Skeletal muscle satellite cell (primary cell): ENCODE measurements at regions not wholly inside any gene's neighbourhood (a gene's known extent, or its start where the extent isn't known, plus 50 kb on each side); places are given as distances from the start of the nearest gene placed in this dataset.
A peak's percentile ranks its signal among the peaks of the same experiment; 100 is the strongest.
"Not testable (repeated sequence)": the region's sequence is repeated elsewhere in the genome, so short reads cannot be mapped to it uniquely, and the experiment has no call there.

ENCODE experiments used
- H3K27me3 ChIP-seq: 2 replicates; pipeline ENCODE4 v1.7.0; 2013; ENCODE audit warnings: low read length; ENCODE audit not compliant: control insufficient read depth, insufficient read depth
- H3K36me3 ChIP-seq: 2 replicates; pipeline ENCODE4 v1.7.0; 2013; ENCODE audit warnings: mild to moderate bottlenecking, control low read depth, low read length; ENCODE audit not compliant: insufficient read depth
- H3K4me1 ChIP-seq: 2 replicates; pipeline ENCODE4 v1.7.0; 2013; ENCODE audit warnings: low read length; ENCODE audit not compliant: control insufficient read depth, insufficient read depth
- H3K4me2 ChIP-seq: 2 replicates; pipeline ENCODE4 v1.7.0; 2013; ENCODE audit warnings: mild to moderate bottlenecking, low read length
- H3K4me3 ChIP-seq: 2 replicates; pipeline ENCODE4 v1.7.0; 2013; ENCODE audit warnings: low read length
- H3K9ac ChIP-seq: 2 replicates; pipeline ENCODE4 v1.7.0; 2013; ENCODE audit warnings: mild to moderate bottlenecking, low read depth, low read length, moderate library complexity
- H3K9me3 ChIP-seq: replicated peaks from 2 replicates; pipeline ENCODE4 v1.7.0; 2013; ENCODE audit warnings: mild to moderate bottlenecking, control low read depth, low read length

- not testable (repeated sequence) for H3K4me3 ChIP-seq, H3K27me3 ChIP-seq, H3K9me3 ChIP-seq, H3K4me2 ChIP-seq, H3K36me3 ChIP-seq
- Histone ChIP-seq H3K9ac (peak overlapping the region; percentile 27), H3K4me1 (peaks cover 47% of the 10 kb centered on the region)
These were observed 741.2 kb upstream of the ZNF608 start for GRCh38 chr5:125487652-125488051.

GRCh38 chr5:125489146-125489545, 742.7 kb upstream of the ZNF608 start:
- H3K36me3 ChIP-seq, result no peaks in the 10 kb centered on the region
- H3K4me2 ChIP-seq, result no peak overlapping the region
- H3K27me3 ChIP-seq, result no peaks in the 10 kb centered on the region
- no peak overlapping the region for H3K9ac ChIP-seq
- H3K4me1 ChIP-seq, result peaks cover 38% of the 10 kb centered on the region
- H3K4me3 ChIP-seq, result no peak overlapping the region
- H3K9me3 ChIP-seq, result no peaks in the 10 kb centered on the region

GRCh38 chr5:125491986-125492492, 745.6 kb upstream of the ZNF608 start:
- Histone ChIP-seq H3K9me3 (no peaks in the 10 kb centered on the region), H3K4me2 (peak overlapping the region; percentile 61), H3K27me3 (no peaks in the 10 kb centered on the region), H3K4me3 (no peak overlapping the region), H3K9ac (peak overlapping the region; percentile 28), H3K36me3 (no peaks in the 10 kb centered on the region), H3K4me1 (peaks cover 13% of the 10 kb centered on the region)

GRCh38 chr5:125492977-125493376, 746.5 kb upstream of the ZNF608 start:
- H3K36me3 ChIP-seq, result no peaks in the 10 kb centered on the region
- H3K27me3 ChIP-seq, result no peaks in the 10 kb centered on the region
- no peak overlapping the region for H3K4me2 ChIP-seq
- peaks cover 7% of the 10 kb centered on the region for H3K4me1 ChIP-seq
- H3K9ac ChIP-seq, result no peak overlapping the region
- no peak overlapping the region for H3K4me3 ChIP-seq
- H3K9me3 ChIP-seq, result no peaks in the 10 kb centered on the region

GRCh38 chr5:125496393-125496792, 750.0 kb upstream of the ZNF608 start:
- H3K9me3 ChIP-seq, result no peaks in the 10 kb centered on the region
- no peaks in the 10 kb centered on the region for H3K27me3 ChIP-seq
- peaks cover 7% of the 10 kb centered on the region for H3K4me1 ChIP-seq
- H3K9ac ChIP-seq, result no peak overlapping the region
- H3K4me3 ChIP-seq, result no peak overlapping the region
- H3K36me3 ChIP-seq, result no peaks in the 10 kb centered on the region
- no peak overlapping the region for H3K4me2 ChIP-seq

- Histone ChIP-seq H3K4me2 (no peak overlapping the region), H3K36me3 (no peaks in the 10 kb centered on the region), H3K9me3 (no peaks in the 10 kb centered on the region), H3K9ac (no peak overlapping the region), H3K4me3 (no peak overlapping the region), H3K27me3 (no peaks in the 10 kb centered on the region), H3K4me1 (no peaks in the 10 kb centered on the region)
These were observed 751.2 kb upstream of the ZNF608 start for GRCh38 chr5:125497651-125498050.

- H3K27me3 ChIP-seq, result no peaks in the 10 kb centered on the region
- no peaks in the 10 kb centered on the region for H3K9me3 ChIP-seq
- no peaks in the 10 kb centered on the region for H3K4me1 ChIP-seq
- H3K4me3 ChIP-seq, result no peak overlapping the region
- no peak overlapping the region for H3K9ac ChIP-seq
- H3K36me3 ChIP-seq, result no peaks in the 10 kb centered on the region
- H3K4me2 ChIP-seq, result no peak overlapping the region
These were observed 753.3 kb upstream of the ZNF608 start for GRCh38 chr5:125499636-125500332.

- H3K4me3 ChIP-seq, result no peak overlapping the region
- H3K9ac ChIP-seq, result no peak overlapping the region
- H3K9me3 ChIP-seq, result no peaks in the 10 kb centered on the region
- H3K27me3 ChIP-seq, result no peaks in the 10 kb centered on the region
- H3K4me2 ChIP-seq, result no peak overlapping the region
- no peaks in the 10 kb centered on the region for H3K4me1 ChIP-seq
- H3K36me3 ChIP-seq, result no peaks in the 10 kb centered on the region
These were observed 755.0 kb upstream of the ZNF608 start for GRCh38 chr5:125501396-125501795.

GRCh38 chr5:125503946-125504345, 757.5 kb upstream of the ZNF608 start:
- Histone ChIP-seq H3K4me3 (no peak overlapping the region), H3K36me3 (no peaks in the 10 kb centered on the region), H3K9ac (no peak overlapping the region), H3K9me3 (no peaks in the 10 kb centered on the region), H3K4me1 (no peaks in the 10 kb centered on the region), H3K27me3 (no peaks in the 10 kb centered on the region), H3K4me2 (no peak overlapping the region)

- H3K9me3 ChIP-seq, result no peaks in the 10 kb centered on the region
- H3K9ac ChIP-seq, result no peak overlapping the region
- H3K4me1 ChIP-seq, result no peaks in the 10 kb centered on the region
- H3K27me3 ChIP-seq, result no peaks in the 10 kb centered on the region
- H3K4me2 ChIP-seq, result no peak overlapping the region
- H3K4me3 ChIP-seq, result no peak overlapping the region
- H3K36me3 ChIP-seq, result no peaks in the 10 kb centered on the region
These were observed 758.7 kb upstream of the ZNF608 start for GRCh38 chr5:125505115-125505514.

GRCh38 chr5:125506124-125506523, 759.7 kb upstream of the ZNF608 start:
- H3K4me1 ChIP-seq, result no peaks in the 10 kb centered on the region
- no peaks in the 10 kb centered on the region for H3K36me3 ChIP-seq
- no peak overlapping the region for H3K4me3 ChIP-seq
- H3K27me3 ChIP-seq, result no peaks in the 10 kb centered on the region
- no peaks in the 10 kb centered on the region for H3K9me3 ChIP-seq
- no peak overlapping the region for H3K4me2 ChIP-seq
- no peak overlapping the region for H3K9ac ChIP-seq

- H3K27me3 ChIP-seq, result no peaks in the 10 kb centered on the region
- no peaks in the 10 kb centered on the region for H3K4me1 ChIP-seq
- no peaks in the 10 kb centered on the region for H3K36me3 ChIP-seq
- H3K4me3 ChIP-seq, result no peak overlapping the region
- H3K9me3 ChIP-seq, result no peaks in the 10 kb centered on the region
- no peak overlapping the region for H3K4me2 ChIP-seq
- no peak overlapping the region for H3K9ac ChIP-seq
These were observed 761.8 kb upstream of the ZNF608 start for GRCh38 chr5:125508225-125508624.
